ENCODE measurements at regions not wholly inside any gene's neighbourhood (a gene's known extent, or its start where the extent isn't known, plus 50 kb on each side); places are given as distances from the start of the nearest gene placed in this dataset.
"Not testable (repeated sequence)": the region's sequence is repeated elsewhere in the genome, so short reads cannot be mapped to it uniquely, and the experiment has no call there.

- TF ChIP-seq ZNF114 (CRISPR knock-in tag; IDR thresholded peaks at IDR 0.05), result no peak
Measured at GRCh38 chr4:107333518-107333917, 297.4 kb upstream of the DKK2 start (continued).

- not testable (repeated sequence) for H3K4me1 Mint-ChIP-seq; DNase-seq (ENCODE audit: low spot score); H3K79me2 ChIP-seq (replicated peaks; ENCODE audit: insufficient read depth); ATAC-seq; H3K36me3 ChIP-seq (ENCODE audit: insufficient read depth); H3F3A ChIP-seq (replicated peaks; ENCODE audit: low read depth); H3K27ac Mint-ChIP-seq; H3K4me3 ChIP-seq; H3K4me2 ChIP-seq; H3K27ac ChIP-seq (ENCODE audit: low read depth); H3K27me3 Mint-ChIP-seq (ENCODE audit: insufficient read depth, low read depth, poor library complexity); H2AFZ ChIP-seq; H3K4me3 Mint-ChIP-seq; H4K20me1 ChIP-seq (replicated peaks; ENCODE audit: insufficient read depth); H3K4me1 ChIP-seq (ENCODE audit: insufficient read depth); H3K27me3 ChIP-seq (ENCODE audit: insufficient read depth)
- Mint-ChIP-seq H3K9me3 (peaks cover 23% of the 10 kb centered on the region), H3K36me3 (ENCODE audit: low read depth) (peaks cover 17% of the 10 kb centered on the region)
- peaks cover 12% of the 10 kb centered on the region; the same call in 1 of the 2 replicates for H3K9me2 ChIP-seq (ENCODE audit: insufficient read depth)
Measured at GRCh38 chr4:107332656-107333055, 296.5 kb upstream of the DKK2 start.

GRCh38 chr4:107330916-107331315 lies 294.8 kb upstream of the DKK2 start:
- Mint-ChIP-seq H3K36me3 (ENCODE audit: low read depth) (peaks cover 17% of the 10 kb centered on the region), H3K4me3 (no peak overlapping the region), H3K27me3 (ENCODE audit: insufficient read depth, low read depth, poor library complexity) (no peaks in the 10 kb centered on the region), H3K27ac (no peak overlapping the region), H3K4me1 (no peaks in the 10 kb centered on the region), H3K9me3 (peaks cover 37% of the 10 kb centered on the region)
- H3K4me2 ChIP-seq, result no peak overlapping the region
- H3K4me3 ChIP-seq, result no peak overlapping the region
- no peaks in the 10 kb centered on the region for H3K79me2 ChIP-seq (replicated peaks; ENCODE audit: insufficient read depth)
- peaks cover 12% of the 10 kb centered on the region; the same call in 1 of the 2 replicates for H3K9me2 ChIP-seq (ENCODE audit: insufficient read depth)
- H3K27ac ChIP-seq (ENCODE audit: low read depth), result no peak overlapping the region
- H3K36me3 ChIP-seq (ENCODE audit: insufficient read depth), result 0 out of 2 replicates have a peak, but pooled peaks cover 5% of the 10 kb centered on the region
- no peak overlapping the region for H2AFZ ChIP-seq
- no peaks in the 10 kb centered on the region for H3K4me1 ChIP-seq (ENCODE audit: insufficient read depth)
- ATAC-seq (no peak), DNase-seq (ENCODE audit: low spot score) (no peak)
- no peaks in the 10 kb centered on the region for H3F3A ChIP-seq (replicated peaks; ENCODE audit: low read depth)
- H4K20me1 ChIP-seq (replicated peaks; ENCODE audit: insufficient read depth), result no peaks in the 10 kb centered on the region
- H3K27me3 ChIP-seq (ENCODE audit: insufficient read depth), result no peaks in the 10 kb centered on the region
- TF ChIP-seq REST (IDR thresholded peaks at IDR 0.05; ENCODE audit: unreplicated experiment), result no peak
- no peak for TF ChIP-seq ZNF462 (CRISPR knock-in tag; IDR thresholded peaks at IDR 0.05)
- TF ChIP-seq ZNF114 (CRISPR knock-in tag; IDR thresholded peaks at IDR 0.05), result no peak
- TF ChIP-seq CREB1 (CRISPR knock-in tag; IDR thresholded peaks at IDR 0.05; ENCODE audit: low read depth), result no peak
- TF ChIP-seq CTCF (conservative IDR thresholded peaks at IDR 0.05; ENCODE audit: low read depth in 2 of 2), result no peak
- TF ChIP-seq ZNF331 (CRISPR knock-in tag; IDR thresholded peaks at IDR 0.05; ENCODE audit: low read depth), result no peak
- no peak for TF ChIP-seq JUNB (IDR thresholded peaks at IDR 0.05; ENCODE audit: unreplicated experiment)
- TF ChIP-seq NANOG (IDR thresholded peaks at IDR 0.05; ENCODE audit: borderline replicate concordance), result no peak
- TF ChIP-seq EZH2 (IDR thresholded peaks at IDR 0.05; ENCODE audit: low read depth, unreplicated experiment), result no peak

Measured in GM23338 (cell line).